Endothelial cell of umbilical vein (primary cell): ENCODE measurements at regions not wholly inside any gene's neighbourhood (a gene's known extent, or its start where the extent isn't known, plus 50 kb on each side); places are given as distances from the start of the nearest gene placed in this dataset.

ENCODE experiments used
- CTCF ChIP-seq, 2 donors: IDR thresholded peaks; 1 replicate in 1 of 2; 2 replicates in 1 of 2; pipeline ENCODE4 v1.5.1; 2011; ENCODE audit warnings: low read length in 2 of 2, mild to moderate bottlenecking in 2 of 2, moderate library complexity in 2 of 2, control low read depth in 1 of 2, inconsistent platforms in 1 of 2, low read depth in 1 of 2; ENCODE audit not compliant: insufficient read depth in 1 of 2; ENCODE audit errors: extremely low read depth in 1 of 2
- EZH2 ChIP-seq: IDR thresholded peaks from 2 replicates; pipeline ENCODE4 v1.6.1; 2012; ENCODE audit warnings: borderline replicate concordance, low read depth, mild to moderate bottlenecking, moderate library complexity, low read length, inconsistent platforms; ENCODE audit not compliant: severe bottlenecking
- FOS ChIP-seq: IDR thresholded peaks from 2 replicates; pipeline ENCODE4 v1.6.1; 2011; ENCODE audit warnings: mild to moderate bottlenecking, low read length, moderate library complexity, borderline replicate concordance; ENCODE audit not compliant: insufficient read depth
- GATA2 ChIP-seq: IDR thresholded peaks from 2 replicates; pipeline ENCODE4 v1.7.0; 2011; ENCODE audit warnings: low read depth, mild to moderate bottlenecking, moderate library complexity, mixed read lengths, low read length; ENCODE audit not compliant: insufficient read length, insufficient read depth
- JUN ChIP-seq: IDR thresholded peaks from 2 replicates; pipeline ENCODE4 v1.6.1; 2011; ENCODE audit warnings: borderline replicate concordance, low read depth; ENCODE audit not compliant: insufficient read length, insufficient read depth
- MAX ChIP-seq: IDR thresholded peaks from 2 replicates; pipeline ENCODE4 v1.6.1; 2011; ENCODE audit not compliant: insufficient read depth, insufficient read length
- MYC ChIP-seq: IDR thresholded peaks from one replicate; pipeline ENCODE4 v1.6.1; 2011; ENCODE audit warnings: mild to moderate bottlenecking, low read depth, low read length
- POLR2A ChIP-seq: IDR thresholded peaks from 2 replicates; pipeline ENCODE4 v1.6.1; 2012; ENCODE audit warnings: low read depth, mild to moderate bottlenecking, control low read depth, low read length
- POLR2AphosphoS5 ChIP-seq: IDR thresholded peaks from 2 replicates; pipeline ENCODE4 v1.6.1; 2012; ENCODE audit warnings: low read depth, mild to moderate bottlenecking, control low read depth, low read length, moderate library complexity; ENCODE audit not compliant: insufficient read depth

- TF ChIP-seq CTCF (IDR thresholded peaks at IDR 0.05; ENCODE audit: extremely low read depth in 1 of 2, insufficient read depth in 1 of 2, low read depth in 1 of 2, low read length in 2 of 2) (no peak), EZH2 (no peak), POLR2A (no peak), POLR2AphosphoS5 (no peak), GATA2 (no peak), MYC (no peak), MAX (no peak), JUN (no peak), FOS (no peak)
Observed at GRCh38 chr1:91135799-91136198, 114.0 kb upstream of the ZNF644 start.
